ENCODE measurements at regions not wholly inside any gene's neighbourhood (a gene's known extent, or its start where the extent isn't known, plus 50 kb on each side); places are given as distances from the start of the nearest gene placed in this dataset.

GRCh38 chr2:8567469-8568260 lies 114.2 kb upstream of the ID2 start:
- H3K9me3 Mint-ChIP-seq (ENCODE audit: unreplicated experiment): no peaks in the 10 kb centered on the region
- peaks cover 4% of the 10 kb centered on the region for H3K27me3 Mint-ChIP-seq (ENCODE audit: unreplicated experiment)
- no peak overlapping the region for H3K27ac Mint-ChIP-seq (ENCODE audit: unreplicated experiment)
- H3K36me3 Mint-ChIP-seq (ENCODE audit: unreplicated experiment): peaks cover 1% of the 10 kb centered on the region
- no peak overlapping the region for H3K4me3 Mint-ChIP-seq (ENCODE audit: unreplicated experiment)
- TF ChIP-seq CTCF (IDR thresholded peaks at IDR 0.05; ENCODE audit: partially characterized antibody, unreplicated experiment): no peak
- H3K4me1 Mint-ChIP-seq (ENCODE audit: low read depth, unreplicated experiment): peaks cover 2% of the 10 kb centered on the region
- no peak for DNase-seq

GRCh38 chr2:8568543-8569302 lies 113.1 kb upstream of the ID2 start:
- TF ChIP-seq CTCF (IDR thresholded peaks at IDR 0.05; ENCODE audit: partially characterized antibody, unreplicated experiment): no peak
- H3K4me3 Mint-ChIP-seq (ENCODE audit: unreplicated experiment): no peak overlapping the region
- peaks cover 4% of the 10 kb centered on the region for H3K27me3 Mint-ChIP-seq (ENCODE audit: unreplicated experiment)
- H3K36me3 Mint-ChIP-seq (ENCODE audit: unreplicated experiment): no peaks in the 10 kb centered on the region
- no peak overlapping the region for H3K27ac Mint-ChIP-seq (ENCODE audit: unreplicated experiment)
- DNase-seq: no peak
- peaks cover 2% of the 10 kb centered on the region for H3K4me1 Mint-ChIP-seq (ENCODE audit: low read depth, unreplicated experiment)
- no peaks in the 10 kb centered on the region for H3K9me3 Mint-ChIP-seq (ENCODE audit: unreplicated experiment)

GRCh38 chr2:8569332-8569930 lies 112.4 kb upstream of the ID2 start:
- DNase-seq: no peak
- Mint-ChIP-seq H3K27me3 (ENCODE audit: unreplicated experiment) (peaks cover 4% of the 10 kb centered on the region), H3K27ac (ENCODE audit: unreplicated experiment) (no peak overlapping the region), H3K4me1 (ENCODE audit: low read depth, unreplicated experiment) (peaks cover 4% of the 10 kb centered on the region), H3K36me3 (ENCODE audit: unreplicated experiment) (no peaks in the 10 kb centered on the region), H3K9me3 (ENCODE audit: unreplicated experiment) (peaks cover 1% of the 10 kb centered on the region), H3K4me3 (ENCODE audit: unreplicated experiment) (no peak overlapping the region)
- TF ChIP-seq CTCF (IDR thresholded peaks at IDR 0.05; ENCODE audit: partially characterized antibody, unreplicated experiment): no peak

- DNase-seq: no peak
Observed at GRCh38 chr2:8570637-8571036, 111.2 kb upstream of the ID2 start.

More at GRCh38 chr2:8570637-8571036, 111.2 kb upstream of the ID2 start:
- TF ChIP-seq CTCF (IDR thresholded peaks at IDR 0.05; ENCODE audit: partially characterized antibody, unreplicated experiment): no peak
- Mint-ChIP-seq H3K4me3 (ENCODE audit: unreplicated experiment) (no peak overlapping the region), H3K9me3 (ENCODE audit: unreplicated experiment) (peaks cover 1% of the 10 kb centered on the region), H3K27me3 (ENCODE audit: unreplicated experiment) (peaks cover 4% of the 10 kb centered on the region), H3K4me1 (ENCODE audit: low read depth, unreplicated experiment) (peaks cover 4% of the 10 kb centered on the region), H3K27ac (ENCODE audit: unreplicated experiment) (no peak overlapping the region), H3K36me3 (ENCODE audit: unreplicated experiment) (no peaks in the 10 kb centered on the region)
